DND-41 (cell line): ENCODE measurements at regions not wholly inside any gene's neighbourhood (a gene's known extent, or its start where the extent isn't known, plus 50 kb on each side); places are given as distances from the start of the nearest gene placed in this dataset.

Source experiments
- CTCF ChIP-seq: IDR thresholded peaks from 2 replicates; pipeline ENCODE4 v1.5.1; 2012; ENCODE audit warnings: borderline replicate concordance, low read length, moderate library complexity, mild to moderate bottlenecking; ENCODE audit not compliant: poor library complexity, severe bottlenecking; ENCODE audit errors: extremely low read depth
- EZH2 ChIP-seq: IDR thresholded peaks from 3 replicates; pipeline ENCODE4 v1.6.1; 2012; ENCODE audit warnings: borderline replicate concordance, low read depth, mild to moderate bottlenecking, moderate library complexity, low read length, inconsistent platforms; ENCODE audit not compliant: severe bottlenecking

DNA sequence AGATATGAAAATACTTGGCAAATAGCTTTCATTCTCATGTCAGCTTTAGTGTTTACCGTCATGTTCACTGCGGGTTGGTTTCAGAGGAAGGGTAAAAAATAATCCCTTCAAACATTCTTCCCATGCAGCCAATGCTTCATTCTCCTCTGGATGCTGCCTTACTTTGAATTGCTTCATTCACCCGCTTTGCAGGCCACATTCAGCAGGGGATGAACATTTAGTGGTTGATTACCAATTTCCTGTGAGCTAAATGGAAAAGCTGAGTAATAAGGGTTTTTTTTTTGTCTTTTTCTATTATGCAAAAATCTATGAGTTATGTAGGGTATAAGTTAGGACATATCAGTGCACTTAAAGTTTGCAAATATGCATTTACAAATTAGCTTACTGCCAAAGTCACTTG, 96.3 kb upstream of the MEF2C start:
- TF ChIP-seq CTCF, result no peak
- no peak for TF ChIP-seq EZH2
